ENCODE measurements at regions not wholly inside any gene's neighbourhood (a gene's known extent, or its start where the extent isn't known, plus 50 kb on each side); places are given as distances from the start of the nearest gene placed in this dataset.

GRCh38 chr16:62545039-62545438 lies 508.8 kb upstream of the CDH8 start:
- no peaks in the 10 kb centered on the region for H3K4me1 Mint-ChIP-seq
- no peaks in the 10 kb centered on the region for H3K27me3 Mint-ChIP-seq (ENCODE audit: low read depth)
- no peak overlapping the region for H3K27ac Mint-ChIP-seq
- DNase-seq (ENCODE audit: low spot score in 2 of 2, unreplicated experiment in 2 of 2): no peak
- no peak overlapping the region for H3K4me3 Mint-ChIP-seq
- no peaks in the 10 kb centered on the region for H3K36me3 Mint-ChIP-seq
- no peak for TF ChIP-seq CTCF (IDR thresholded peaks at IDR 0.05; ENCODE audit: unreplicated experiment)
- no peaks in the 10 kb centered on the region for H3K9me3 Mint-ChIP-seq

- Mint-ChIP-seq H3K27me3 (ENCODE audit: low read depth) (no peaks in the 10 kb centered on the region), H3K4me1 (no peaks in the 10 kb centered on the region), H3K4me3 (no peak overlapping the region), H3K9me3 (no peaks in the 10 kb centered on the region), H3K36me3 (no peaks in the 10 kb centered on the region), H3K27ac (no peak overlapping the region)
- TF ChIP-seq CTCF (IDR thresholded peaks at IDR 0.05; ENCODE audit: unreplicated experiment): no peak
- DNase-seq (ENCODE audit: low spot score in 2 of 2, unreplicated experiment in 2 of 2): no peak
Measured at GRCh38 chr16:62543516-62543915, 507.3 kb upstream of the CDH8 start.

DNA sequence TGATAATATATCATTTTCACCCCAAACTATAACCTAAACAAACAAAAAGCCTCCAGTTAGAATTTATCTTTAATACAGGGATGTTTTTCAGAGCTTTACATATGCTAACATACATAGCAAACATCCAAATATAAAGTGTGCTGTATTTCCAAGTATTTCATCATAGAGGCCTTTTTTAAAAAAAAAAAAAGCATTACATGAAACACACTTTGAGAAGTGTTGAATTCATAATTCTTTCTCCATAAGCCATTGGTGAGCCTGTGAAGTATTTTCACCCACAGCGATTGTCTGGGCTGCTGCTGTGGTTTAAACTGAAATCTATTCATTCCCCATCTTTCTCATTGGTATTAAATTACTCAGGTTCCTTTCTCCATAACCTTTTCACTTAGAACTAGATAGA lies 503.4 kb upstream of the CDH8 start:
- no peak for DNase-seq (ENCODE audit: low spot score in 2 of 2, unreplicated experiment in 2 of 2)
- H3K36me3 Mint-ChIP-seq: no peaks in the 10 kb centered on the region
- H3K27ac Mint-ChIP-seq: no peak overlapping the region
- no peaks in the 10 kb centered on the region for H3K4me1 Mint-ChIP-seq
- H3K27me3 Mint-ChIP-seq (ENCODE audit: low read depth): peaks cover 3% of the 10 kb centered on the region
- TF ChIP-seq CTCF (IDR thresholded peaks at IDR 0.05; ENCODE audit: unreplicated experiment): no peak
- no peaks in the 10 kb centered on the region for H3K9me3 Mint-ChIP-seq
- no peak overlapping the region for H3K4me3 Mint-ChIP-seq

- no peaks in the 10 kb centered on the region for H3K4me1 Mint-ChIP-seq
- H3K27me3 Mint-ChIP-seq (ENCODE audit: low read depth): peaks cover 10% of the 10 kb centered on the region
- H3K9me3 Mint-ChIP-seq: no peaks in the 10 kb centered on the region
- DNase-seq (ENCODE audit: low spot score in 2 of 2, unreplicated experiment in 2 of 2): no peak
- no peak for TF ChIP-seq CTCF (IDR thresholded peaks at IDR 0.05; ENCODE audit: unreplicated experiment)
- H3K27ac Mint-ChIP-seq: no peak overlapping the region
- H3K36me3 Mint-ChIP-seq: no peaks in the 10 kb centered on the region
- H3K4me3 Mint-ChIP-seq: no peak overlapping the region
Measured at GRCh38 chr16:62530426-62530825, 494.2 kb upstream of the CDH8 start.

DNA sequence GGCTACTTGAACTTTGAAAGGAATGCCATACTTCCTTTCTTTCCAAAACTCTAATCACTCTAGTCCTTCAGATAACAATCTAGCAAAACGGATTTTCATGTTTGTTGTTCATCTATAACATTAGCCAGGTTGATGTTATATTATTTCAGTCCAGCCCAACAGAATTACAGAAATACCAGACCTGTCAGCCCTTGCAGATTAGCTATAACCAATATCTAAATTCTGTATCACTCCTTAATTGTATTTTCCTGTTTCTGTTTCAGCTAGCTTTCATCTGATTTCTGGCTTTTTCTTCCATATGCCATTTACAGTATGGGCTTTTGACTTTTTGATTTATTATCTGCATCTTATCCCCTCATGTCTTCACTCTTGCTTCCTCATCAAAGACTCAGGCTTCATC lies 479.8 kb upstream of the CDH8 start:
- Mint-ChIP-seq H3K4me3 (no peak overlapping the region), H3K27me3 (ENCODE audit: low read depth) (no peaks in the 10 kb centered on the region), H3K9me3 (no peaks in the 10 kb centered on the region), H3K27ac (no peak overlapping the region), H3K4me1 (peaks cover 4% of the 10 kb centered on the region), H3K36me3 (no peaks in the 10 kb centered on the region)
- TF ChIP-seq CTCF (IDR thresholded peaks at IDR 0.05; ENCODE audit: unreplicated experiment): no peak
- DNase-seq (ENCODE audit: low spot score in 2 of 2, unreplicated experiment in 2 of 2): no peak

GRCh38 chr16:62503073-62503472 lies 466.8 kb upstream of the CDH8 start:
- Mint-ChIP-seq H3K9me3 (peaks cover 10% of the 10 kb centered on the region), H3K4me3 (no peak overlapping the region), H3K4me1 (no peaks in the 10 kb centered on the region), H3K27me3 (ENCODE audit: low read depth) (no peaks in the 10 kb centered on the region), H3K27ac (no peak overlapping the region), H3K36me3 (no peaks in the 10 kb centered on the region)
- no peak for DNase-seq (ENCODE audit: low spot score in 2 of 2, unreplicated experiment in 2 of 2)
- no peak for TF ChIP-seq CTCF (IDR thresholded peaks at IDR 0.05; ENCODE audit: unreplicated experiment)

Measured in mesothelial cell of epicardium (in vitro differentiated cells).